IMR-90 (cell line): ENCODE measurements at regions not wholly inside any gene's neighbourhood (a gene's known extent, or its start where the extent isn't known, plus 50 kb on each side); places are given as distances from the start of the nearest gene placed in this dataset.

Source experiments
- ATAC-seq: fragments of 200-7000 bp; cut with Tn5 transposase; 2 replicates; pipeline ENCODE4 v1.9.1; 2020; ENCODE audit warnings: low read depth, mild to moderate bottlenecking, moderate library complexity
- BruUV-seq: library from RNA; stranded (reverse); fragments of 400-500 nt; replicated peaks from 2 replicates; lab custom pipeline; 2021; lab: Mats Ljungman, UMichigan
- CTCF ChIA-PET: fragments of 300-600 bp; formaldehyde crosslinking; extraction: SDS; loops from one replicate; lab custom pipeline; 2021; ENCODE audit warnings: antibody characterized with exemption; lab: Yijun Ruan, JAX
- POLR2A ChIA-PET: fragments of 300-600 bp; sonication (Branson Sonifier 250); formaldehyde crosslinking; loops from one replicate; lab custom pipeline; 2022; ENCODE audit warnings: antibody characterized with exemption; ENCODE audit not compliant: unreplicated experiment; lab: Charles Lee
- DNase-seq: peaks from one replicate; pipeline ENCODE4 v3.0.0; 2013
- H2AFZ ChIP-seq: replicated peaks from 2 replicates; pipeline ENCODE3; 2013; ENCODE audit warnings: low read length, mild to moderate bottlenecking; ENCODE audit not compliant: poor library complexity
- H2AK5ac ChIP-seq: 2 replicates; pipeline ENCODE4 v1.6.1; 2013; ENCODE audit warnings: low read depth, low read length, inconsistent platforms
- H2AK9ac ChIP-seq: replicated peaks from 2 replicates; pipeline ENCODE3; 2013; ENCODE audit warnings: mild to moderate bottlenecking, low read depth, low read length, moderate library complexity; ENCODE audit not compliant: poor library complexity
- H2BK120ac ChIP-seq: 2 replicates; pipeline ENCODE4 v1.6.1; 2013; ENCODE audit warnings: low read depth, low read length, inconsistent platforms
- H2BK15ac ChIP-seq: 3 replicates; pipeline ENCODE4 v1.6.1; 2013; ENCODE audit warnings: low read depth, low read length, inconsistent platforms
- H2BK20ac ChIP-seq: 2 replicates; pipeline ENCODE4 v1.6.1; 2013; ENCODE audit warnings: low read depth, mild to moderate bottlenecking, inconsistent platforms, low read length, moderate library complexity
- H2BK5ac ChIP-seq: 2 replicates; pipeline ENCODE4 v1.6.1; 2013; ENCODE audit warnings: mild to moderate bottlenecking, low read depth, low read length, inconsistent platforms; ENCODE audit not compliant: poor library complexity, severe bottlenecking
- H3K14ac ChIP-seq: replicated peaks from 2 replicates; pipeline ENCODE4 v1.6.1; 2013; ENCODE audit warnings: low read depth, low read length, inconsistent platforms
- H3K18ac ChIP-seq: 2 replicates; pipeline ENCODE4 v1.6.1; 2013; ENCODE audit warnings: low read depth, low read length, control low read depth
- H3K23ac ChIP-seq: 2 replicates; pipeline ENCODE4 v1.6.1; 2013; ENCODE audit warnings: low read depth, low read length, inconsistent platforms
- H3K27ac ChIP-seq: 2 replicates; pipeline ENCODE4 v1.5.1; 2013; ENCODE audit warnings: mild to moderate bottlenecking, control low read depth, low read length; ENCODE audit not compliant: insufficient read depth
- H3K27me3 ChIP-seq: 2 replicates; pipeline ENCODE4 v1.6.1; 2013; ENCODE audit warnings: low read length; ENCODE audit not compliant: control insufficient read depth, insufficient read depth
- H3K36me3 ChIP-seq: 2 replicates; pipeline ENCODE4 v1.6.1; 2013; ENCODE audit warnings: low read length, mixed read lengths; ENCODE audit not compliant: control insufficient read depth, insufficient read depth
- H3K4ac ChIP-seq: 2 replicates; pipeline ENCODE4 v1.6.1; 2013; ENCODE audit warnings: low read depth, low read length, inconsistent platforms
- H3K4me1 ChIP-seq: 2 replicates; pipeline ENCODE4 v1.6.1; 2013; ENCODE audit warnings: low read length, mixed read lengths; ENCODE audit not compliant: control insufficient read depth, insufficient read depth
- H3K4me2 ChIP-seq: 2 replicates; pipeline ENCODE4 v1.6.1; 2013; ENCODE audit warnings: low read depth, mild to moderate bottlenecking, control low read depth, low read length, moderate library complexity
- H3K4me3 ChIP-seq: 2 replicates; pipeline ENCODE4 v1.5.1; 2013; ENCODE audit warnings: low read depth, mild to moderate bottlenecking, control low read depth, low read length, moderate library complexity; ENCODE audit not compliant: insufficient read depth
- H3K56ac ChIP-seq: 2 replicates; pipeline ENCODE4 v1.6.1; 2013; ENCODE audit warnings: low read length, inconsistent platforms; ENCODE audit not compliant: insufficient read depth; ENCODE audit errors: extremely low read depth
- H3K79me1 ChIP-seq, 2 experiments: 2 replicates each; pipeline ENCODE4 v1.6.1; 2013; ENCODE audit warnings: low read length in 2 of 2, inconsistent platforms in 1 of 2, low read depth in 1 of 2
- H3K9ac ChIP-seq: 2 replicates; pipeline ENCODE4 v1.6.1; 2013; ENCODE audit warnings: low read depth, low read length, control low read depth
- H3K9me1 ChIP-seq: 2 replicates; pipeline ENCODE4 v1.6.1; 2013; ENCODE audit warnings: low read length, inconsistent platforms; ENCODE audit not compliant: insufficient read depth
- H3K9me3 ChIP-seq: 2 replicates; pipeline ENCODE4 v1.6.1; 2013; ENCODE audit warnings: low read length; ENCODE audit not compliant: control insufficient read depth, insufficient read depth
- H4K20me1 ChIP-seq: 2 replicates; pipeline ENCODE4 v1.6.1; 2013; ENCODE audit warnings: low read length, inconsistent platforms; ENCODE audit not compliant: insufficient read depth
- H4K5ac ChIP-seq: 2 replicates; pipeline ENCODE4 v1.6.1; 2013; ENCODE audit warnings: mild to moderate bottlenecking, low read depth, low read length, control low read depth
- H4K8ac ChIP-seq, 2 experiments: 2 replicates each; pipeline ENCODE4 v1.6.1; 2013; ENCODE audit warnings: low read depth in 2 of 2, low read length in 2 of 2, control low read depth in 1 of 2, inconsistent platforms in 1 of 2
- H4K91ac ChIP-seq: 2 replicates; pipeline ENCODE4 v1.6.1; 2013; ENCODE audit warnings: low read depth, low read length, inconsistent platforms; ENCODE audit not compliant: insufficient read depth
- CHD1 ChIP-seq: IDR thresholded peaks from 2 replicates; pipeline ENCODE4 v1.6.1; 2012; ENCODE audit warnings: low read depth, low read length, improper control_type of control experiment
- CTCF ChIP-seq: conservative IDR thresholded peaks from 2 replicates; pipeline ENCODE4 v1.5.1; 2012; ENCODE audit warnings: mild to moderate bottlenecking, low read depth, low read length, improper control_type of control experiment
- ELK1 ChIP-seq: fragments of 150-350 bp; IDR thresholded peaks from 2 replicates; pipeline ENCODE4 v1.6.1; 2016; ENCODE audit warnings: low read depth, mild to moderate bottlenecking, low read length, moderate library complexity, borderline replicate concordance
- MAZ ChIP-seq: IDR thresholded peaks from 2 replicates; pipeline ENCODE4 v1.6.1; 2012; ENCODE audit warnings: low read depth, mild to moderate bottlenecking, low read length, improper control_type of control experiment, moderate library complexity, borderline replicate concordance
- RCOR1 ChIP-seq: IDR thresholded peaks from 2 replicates; pipeline ENCODE4 v1.6.1; 2012; ENCODE audit warnings: mild to moderate bottlenecking, low read length, improper control_type of control experiment; ENCODE audit not compliant: insufficient replicate concordance
- WGBS, 2 experiments: methylation state at CpG; one replicate each; pipeline versions ENCODE4 v1.1.5 to v1.1.7; 2013; ENCODE audit warnings: missing lambda C conversion rate in 2 of 2; ENCODE audit not compliant: insufficient read length in 1 of 2; ENCODE audit errors: extremely low coverage in 2 of 2; 5-methylcytosine and 5-hydroxymethylcytosine counted together
- dilution Hi-C: fragments of 300-500 bp; cut with HindIII; formaldehyde crosslinking; loops from one replicate; pipeline ENCODE4 v1.14.3; 2018; ENCODE audit warnings: low sequenced_read_pairs; ENCODE audit not compliant: unreplicated experiment
- in situ Hi-C: fragments of 300-500 bp; cut with MboI; formaldehyde crosslinking; loops from 3 replicates; pipeline ENCODE4 v1.14.3; 2019; ENCODE audit warnings: low sequenced_read_pairs, inconsistent platforms, mixed read lengths
- intact Hi-C: fragments of 100-400 bp; cut with micrococcal nuclease; formaldehyde crosslinking; loops from 2 replicates; pipeline ENCODE4 v1.10.0; 2022

GRCh38 chr5:158635565-158635964 is 464.2 kb downstream of the EBF1 start:
- H2BK5ac ChIP-seq: no peak overlapping the region
- ChIA-PET CTCF (no interaction called here), POLR2A (no interaction called here)
- H3K14ac ChIP-seq: no peak overlapping the region
- H2AFZ ChIP-seq: no peak overlapping the region
- no peaks in the 10 kb centered on the region for H3K27me3 ChIP-seq
- H3K18ac ChIP-seq: no peak overlapping the region
- no peak overlapping the region for H3K27ac ChIP-seq
- no peak overlapping the region for H2AK9ac ChIP-seq
- H3K9ac ChIP-seq: no peak overlapping the region
- H3K79me1 ChIP-seq: no peaks in the 10 kb centered on the region
- TF ChIP-seq MAZ: no peak
- no peak for TF ChIP-seq ELK1
- TF ChIP-seq RCOR1: no peak
- no peak for TF ChIP-seq CTCF
- no peak for TF ChIP-seq CHD1
- dilution Hi-C loops (no loop called here), intact Hi-C loops (no loop called here), in situ Hi-C loops (no loop called here)
- no peak overlapping the region for H2BK20ac ChIP-seq
- no peak overlapping the region for H4K91ac ChIP-seq
- no peak overlapping the region for H3K4me2 ChIP-seq
- no peak for DNase-seq
- no peak overlapping the region for H2AK5ac ChIP-seq
- H4K5ac ChIP-seq: no peak overlapping the region
- H3K56ac ChIP-seq: no peak overlapping the region
- no peaks in the 10 kb centered on the region for H3K9me1 ChIP-seq
- H3K23ac ChIP-seq: no peak overlapping the region
- no peak overlapping the region for H3K4ac ChIP-seq
- 92% methylated on average over 4 of the region's 5 CpGs; no CpG with 5 or more reads in 1 of the 2 experiments for WGBS, 2 experiments
- H2BK120ac ChIP-seq: no peak overlapping the region
- H3K36me3 ChIP-seq: no peaks in the 10 kb centered on the region
- H3K4me3 ChIP-seq: no peak overlapping the region
- H2BK15ac ChIP-seq: no peak overlapping the region
- no peaks in the 10 kb centered on the region for H3K9me3 ChIP-seq
- no TSS peak for BruUV-seq
- no peaks in the 10 kb centered on the region for H3K4me1 ChIP-seq
- ATAC-seq: no peak
- no peaks in the 10 kb centered on the region for H4K20me1 ChIP-seq
- H4K8ac ChIP-seq: no peak overlapping the region
